Esophagus muscularis mucosa (tissue), 3 donors: ENCODE measurements at regions not wholly inside any gene's neighbourhood (a gene's known extent, or its start where the extent isn't known, plus 50 kb on each side); places are given as distances from the start of the nearest gene placed in this dataset.

Experiments used
- CTCF ChIP-seq, 3 experiments: fragments of 200-600 bp in 2 of 3; fragments of 450-650 bp in 1 of 3; sonication (generic) in 2 of 3; IDR thresholded peaks; one replicate each; pipeline ENCODE4 v1.5.1; 2017 to 2019; ENCODE audit warnings: antibody characterized with exemption in 3 of 3, mild to moderate bottlenecking in 2 of 3, moderate library complexity in 1 of 3
- POLR2A ChIP-seq: fragments of 450-650 bp; IDR thresholded peaks from one replicate; pipeline ENCODE4 v1.6.1; 2017; ENCODE audit warnings: antibody characterized with exemption, moderate library complexity, mild to moderate bottlenecking, low read depth
- POLR2AphosphoS5 ChIP-seq, 2 donors: sonication (generic); formaldehyde crosslinking; IDR thresholded peaks; one replicate each; pipeline ENCODE4 v1.6.1; 2017; ENCODE audit warnings: antibody characterized with exemption in 2 of 2

- TF ChIP-seq CTCF (IDR thresholded peaks at IDR 0.05) (no peak), POLR2A (no peak), POLR2AphosphoS5 (IDR thresholded peaks at IDR 0.05) (no peak)
Measured at GRCh38 chr1:58030456-58030855, 516.1 kb downstream of the OMA1 start.
